ENCODE measurements at regions not wholly inside any gene's neighbourhood (a gene's known extent, or its start where the extent isn't known, plus 50 kb on each side); places are given as distances from the start of the nearest gene placed in this dataset.
A peak's percentile ranks its signal among the peaks of the same experiment; 100 is the strongest.
"Not testable (repeated sequence)": the region's sequence is repeated elsewhere in the genome, so short reads cannot be mapped to it uniquely, and the experiment has no call there.

DNA sequence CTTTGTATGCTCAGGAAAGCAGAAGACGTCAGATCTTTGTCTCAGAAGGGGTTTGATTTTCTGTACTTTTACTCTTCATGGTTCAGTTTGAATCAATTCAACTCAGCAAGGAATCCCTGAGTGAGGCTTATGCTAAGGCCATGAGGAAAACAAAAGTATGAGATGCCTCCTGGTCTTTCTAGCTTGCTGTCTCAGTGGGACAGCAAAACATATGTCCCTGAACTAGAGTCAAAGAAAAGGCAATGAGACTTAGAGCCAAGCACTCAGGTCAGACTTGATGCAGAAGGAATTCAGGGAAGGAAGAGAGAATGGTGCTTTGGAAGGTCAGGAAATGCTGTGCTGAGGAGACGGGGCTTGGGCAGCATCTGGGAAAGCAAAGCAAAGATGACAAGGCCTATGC lies 236.2 kb upstream of the SFRP2 start:
- TF ChIP-seq, protein P1, sequence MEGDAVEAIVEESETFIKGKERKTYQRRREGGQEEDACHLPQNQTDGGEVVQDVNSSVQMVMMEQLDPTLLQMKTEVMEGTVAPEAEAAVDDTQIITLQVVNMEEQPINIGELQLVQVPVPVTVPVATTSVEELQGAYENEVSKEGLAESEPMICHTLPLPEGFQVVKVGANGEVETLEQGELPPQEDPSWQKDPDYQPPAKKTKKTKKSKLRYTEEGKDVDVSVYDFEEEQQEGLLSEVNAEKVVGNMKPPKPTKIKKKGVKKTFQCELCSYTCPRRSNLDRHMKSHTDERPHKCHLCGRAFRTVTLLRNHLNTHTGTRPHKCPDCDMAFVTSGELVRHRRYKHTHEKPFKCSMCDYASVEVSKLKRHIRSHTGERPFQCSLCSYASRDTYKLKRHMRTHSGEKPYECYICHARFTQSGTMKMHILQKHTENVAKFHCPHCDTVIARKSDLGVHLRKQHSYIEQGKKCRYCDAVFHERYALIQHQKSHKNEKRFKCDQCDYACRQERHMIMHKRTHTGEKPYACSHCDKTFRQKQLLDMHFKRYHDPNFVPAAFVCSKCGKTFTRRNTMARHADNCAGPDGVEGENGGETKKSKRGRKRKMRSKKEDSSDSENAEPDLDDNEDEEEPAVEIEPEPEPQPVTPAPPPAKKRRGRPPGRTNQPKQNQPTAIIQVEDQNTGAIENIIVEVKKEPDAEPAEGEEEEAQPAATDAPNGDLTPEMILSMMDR (IDR thresholded peaks at IDR 0.05; ENCODE audit: unreplicated experiment in 3 of 3) = no peak
- Mint-ChIP-seq H3K4me3 (no peak overlapping the region), H3K9me3 (no peaks in the 10 kb centered on the region), H3K27ac (peak overlapping the region in 2 of 3 experiments; percentile 73 to 82), H3K4me1 (peaks cover 20% of the 10 kb centered on the region), H3K36me3 (ENCODE audit: low read depth) (no peaks in the 10 kb centered on the region), H3K27me3 (ENCODE audit: low read depth) (no peaks in the 10 kb centered on the region)

DNA sequence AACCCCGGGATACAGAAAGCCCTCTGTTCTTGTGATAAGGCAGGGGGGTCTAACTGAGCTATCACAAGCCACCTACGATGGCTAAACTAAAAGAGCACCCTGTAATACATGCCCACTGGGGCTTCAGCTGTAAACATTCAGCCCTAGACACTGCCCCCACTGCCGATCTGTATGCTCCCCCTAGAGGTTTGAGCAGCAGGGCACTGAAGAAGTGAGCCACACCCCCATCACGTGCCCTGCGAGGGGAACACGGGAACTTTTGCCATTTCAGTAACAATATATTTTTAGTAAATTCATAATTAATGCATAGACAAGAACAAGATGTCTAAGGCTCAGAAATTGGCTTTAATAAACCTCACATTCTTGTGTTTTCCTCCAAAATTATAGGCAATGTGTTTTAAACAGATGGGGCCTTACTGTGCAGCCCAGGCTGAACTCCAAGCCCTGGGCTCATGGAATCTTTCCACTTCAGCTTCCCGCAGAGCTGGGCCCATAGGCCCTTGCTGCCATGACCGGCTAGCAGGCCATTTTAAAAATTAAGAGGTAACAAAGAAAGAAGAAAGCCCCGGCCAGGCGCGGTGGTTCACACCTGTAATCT lies 235.3 kb upstream of the SFRP2 start:
- H3K4me1 Mint-ChIP-seq = peaks cover 28% of the 10 kb centered on the region
- H3K27me3 Mint-ChIP-seq (ENCODE audit: low read depth) = no peaks in the 10 kb centered on the region
- H3K9me3 Mint-ChIP-seq = no peaks in the 10 kb centered on the region
- H3K4me3 Mint-ChIP-seq = no peak overlapping the region
- H3K27ac Mint-ChIP-seq = peak overlapping the region in 2 of 3 experiments; percentile 83 to 86
- no peaks in the 10 kb centered on the region for H3K36me3 Mint-ChIP-seq (ENCODE audit: low read depth)
- TF ChIP-seq, protein P1 (IDR thresholded peaks at IDR 0.05; ENCODE audit: unreplicated experiment in 3 of 3) = no peak

DNA sequence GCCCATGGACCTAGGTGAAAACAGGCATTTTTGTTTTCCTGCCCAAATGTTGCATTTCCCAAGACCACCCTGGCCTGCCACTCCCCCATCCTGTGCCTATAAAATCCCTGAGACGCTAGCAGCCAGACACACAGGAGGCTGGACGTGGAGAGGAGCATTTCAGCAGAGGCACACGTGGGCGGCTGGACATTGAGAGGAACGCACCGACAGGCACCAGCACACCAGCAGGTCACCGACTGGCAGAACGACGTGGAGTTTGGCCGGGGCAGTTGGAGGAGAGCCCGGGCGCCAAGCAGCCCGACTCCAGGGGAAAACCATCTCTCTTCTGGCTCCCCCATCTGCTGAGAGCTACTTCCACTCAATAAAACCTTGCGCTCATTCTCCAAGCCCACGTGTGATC lies 234.8 kb upstream of the SFRP2 start:
- H3K4me3 Mint-ChIP-seq; H3K9me3 Mint-ChIP-seq; H3K36me3 Mint-ChIP-seq (ENCODE audit: low read depth); H3K27me3 Mint-ChIP-seq (ENCODE audit: low read depth): not testable (repeated sequence)
- Mint-ChIP-seq H3K27ac (peak overlapping the region in 2 of 3 experiments; percentile 83 to 86), H3K4me1 (peaks cover 34% of the 10 kb centered on the region)

DNA sequence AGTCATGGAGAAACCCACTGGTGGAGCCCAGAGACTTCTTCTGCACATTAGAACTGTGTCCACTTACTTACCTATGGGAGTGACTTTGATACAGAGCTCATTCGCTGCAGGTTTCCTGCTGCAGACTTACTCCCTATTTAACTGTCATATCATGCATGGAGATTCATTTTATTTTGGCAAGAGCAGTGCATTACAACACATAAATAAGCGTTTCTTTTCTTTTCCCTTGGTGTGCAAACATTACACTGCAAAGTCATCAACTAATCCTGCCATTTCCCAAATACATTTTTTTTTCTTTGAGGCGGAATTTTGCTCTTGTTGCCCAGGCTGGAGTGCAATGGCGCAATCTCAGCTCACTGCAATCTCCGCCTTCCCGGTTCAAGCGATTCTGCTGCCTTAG lies 230.9 kb upstream of the SFRP2 start:
- no peaks in the 10 kb centered on the region for H3K36me3 Mint-ChIP-seq (ENCODE audit: low read depth)
- H3K4me1 Mint-ChIP-seq = peaks cover 46% of the 10 kb centered on the region
- H3K9me3 Mint-ChIP-seq = no peaks in the 10 kb centered on the region
- TF ChIP-seq, protein P1 (IDR thresholded peaks at IDR 0.05; ENCODE audit: unreplicated experiment in 3 of 3) = no peak
- no peaks in the 10 kb centered on the region for H3K27me3 Mint-ChIP-seq (ENCODE audit: low read depth)
- H3K27ac Mint-ChIP-seq = peak overlapping the region; percentile 70 to 92 (median 90)
- peak overlapping the region in 1 of 3 experiments; percentile 26 for H3K4me3 Mint-ChIP-seq

DNA sequence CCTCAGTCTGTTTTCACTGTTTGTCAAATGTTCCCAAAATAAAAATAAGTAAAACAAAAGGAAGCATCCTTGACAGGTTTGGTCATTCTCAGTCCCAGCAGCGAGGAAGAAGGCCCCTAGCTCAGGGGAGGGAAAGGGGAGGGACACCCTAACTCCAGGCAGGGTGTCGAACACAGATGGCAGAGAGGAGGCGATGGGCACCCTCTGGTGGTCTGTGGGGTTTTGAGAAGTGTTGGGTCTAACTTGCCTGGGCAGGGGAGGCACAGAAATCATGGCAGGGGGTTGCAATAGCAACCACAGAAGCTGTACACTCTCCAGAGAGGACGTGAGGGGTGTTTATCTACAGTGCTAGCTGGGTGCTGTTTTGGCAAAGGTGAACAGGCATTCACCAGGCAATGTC lies 229.8 kb upstream of the SFRP2 start:
- Mint-ChIP-seq H3K27ac (peak overlapping the region; percentile 28 to 90 (median 71)), H3K9me3 (no peaks in the 10 kb centered on the region), H3K36me3 (ENCODE audit: low read depth) (no peaks in the 10 kb centered on the region), H3K4me3 (no peak overlapping the region), H3K27me3 (ENCODE audit: low read depth) (no peaks in the 10 kb centered on the region), H3K4me1 (peaks cover 54% of the 10 kb centered on the region)
- TF ChIP-seq, protein P1 (IDR thresholded peaks at IDR 0.05; ENCODE audit: unreplicated experiment in 3 of 3) = no peak

DNA sequence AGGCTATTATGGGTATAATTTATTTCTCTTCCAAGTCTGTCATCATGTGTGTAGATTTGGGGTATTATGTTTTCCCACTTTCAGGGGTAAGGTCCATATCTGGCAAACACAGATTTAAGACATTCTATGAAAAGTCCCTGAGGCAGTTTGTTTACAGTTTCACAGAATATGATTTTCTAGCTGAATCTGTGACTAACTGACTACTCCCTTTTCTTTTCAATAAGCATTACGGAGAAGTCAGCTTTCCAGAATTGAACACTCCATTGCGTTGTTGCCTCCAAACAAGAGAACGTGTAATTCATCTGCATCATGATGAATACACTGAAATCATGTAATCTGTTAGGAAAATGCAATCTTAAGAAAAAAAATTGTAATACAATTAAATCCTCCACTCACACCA lies 226.7 kb upstream of the SFRP2 start:
- H3K36me3 Mint-ChIP-seq (ENCODE audit: low read depth) = no peaks in the 10 kb centered on the region
- peak overlapping the region in 1 of 3 experiments; percentile 3 for H3K4me3 Mint-ChIP-seq
- TF ChIP-seq, protein P1 (IDR thresholded peaks at IDR 0.05; ENCODE audit: unreplicated experiment in 3 of 3) = no peak
- H3K4me1 Mint-ChIP-seq = peaks cover 58% of the 10 kb centered on the region
- H3K27ac Mint-ChIP-seq = peak overlapping the region; percentile 90 to 96 (median 96)
- H3K27me3 Mint-ChIP-seq (ENCODE audit: low read depth) = no peaks in the 10 kb centered on the region
- H3K9me3 Mint-ChIP-seq = no peaks in the 10 kb centered on the region
